ENCODE measurements at regions not wholly inside any gene's neighbourhood (a gene's known extent, or its start where the extent isn't known, plus 50 kb on each side); places are given as distances from the start of the nearest gene placed in this dataset.

DNA sequence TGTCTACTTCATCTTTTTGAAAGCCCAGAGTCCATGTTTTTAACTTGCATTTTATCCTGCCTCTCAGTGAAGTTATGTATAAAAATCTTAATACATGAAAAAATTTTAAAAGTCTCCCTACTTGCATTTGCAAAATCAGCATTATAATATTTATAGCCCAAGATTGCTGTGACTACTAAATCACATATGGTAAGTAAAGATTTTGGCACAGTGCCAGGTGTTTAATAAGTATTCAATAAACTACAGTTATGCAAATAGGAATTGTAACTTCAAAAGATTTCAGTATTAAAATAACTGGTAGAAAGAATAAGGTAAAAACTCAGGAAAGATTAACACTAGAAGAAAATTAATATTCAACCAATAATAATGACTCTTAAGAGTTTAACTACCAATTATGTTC lies 641.7 kb downstream of the LRRIQ3 start:
- H3K27ac ChIP-seq (ENCODE audit: poor library complexity, severe bottlenecking): no peak overlapping the region
- H3K27me3 ChIP-seq (ENCODE audit: insufficient read depth, poor library complexity, severe bottlenecking): no peaks in the 10 kb centered on the region
- H3K4me1 ChIP-seq (ENCODE audit: insufficient read depth, poor library complexity, severe bottlenecking): no peaks in the 10 kb centered on the region
- H3K9me3 ChIP-seq (ENCODE audit: severe bottlenecking): no peaks in the 10 kb centered on the region
- DNase-seq (ENCODE audit: low spot score): no peak
- TF ChIP-seq, protein P1, sequence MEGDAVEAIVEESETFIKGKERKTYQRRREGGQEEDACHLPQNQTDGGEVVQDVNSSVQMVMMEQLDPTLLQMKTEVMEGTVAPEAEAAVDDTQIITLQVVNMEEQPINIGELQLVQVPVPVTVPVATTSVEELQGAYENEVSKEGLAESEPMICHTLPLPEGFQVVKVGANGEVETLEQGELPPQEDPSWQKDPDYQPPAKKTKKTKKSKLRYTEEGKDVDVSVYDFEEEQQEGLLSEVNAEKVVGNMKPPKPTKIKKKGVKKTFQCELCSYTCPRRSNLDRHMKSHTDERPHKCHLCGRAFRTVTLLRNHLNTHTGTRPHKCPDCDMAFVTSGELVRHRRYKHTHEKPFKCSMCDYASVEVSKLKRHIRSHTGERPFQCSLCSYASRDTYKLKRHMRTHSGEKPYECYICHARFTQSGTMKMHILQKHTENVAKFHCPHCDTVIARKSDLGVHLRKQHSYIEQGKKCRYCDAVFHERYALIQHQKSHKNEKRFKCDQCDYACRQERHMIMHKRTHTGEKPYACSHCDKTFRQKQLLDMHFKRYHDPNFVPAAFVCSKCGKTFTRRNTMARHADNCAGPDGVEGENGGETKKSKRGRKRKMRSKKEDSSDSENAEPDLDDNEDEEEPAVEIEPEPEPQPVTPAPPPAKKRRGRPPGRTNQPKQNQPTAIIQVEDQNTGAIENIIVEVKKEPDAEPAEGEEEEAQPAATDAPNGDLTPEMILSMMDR (IDR thresholded peaks at IDR 0.05; ENCODE audit: poor library complexity, severe bottlenecking): no peak
- H3K4me3 ChIP-seq (ENCODE audit: severe bottlenecking): no peak overlapping the region
- ATAC-seq (ENCODE audit: low read depth): no peak
- H3K36me3 ChIP-seq (ENCODE audit: low read depth): no peaks in the 10 kb centered on the region

DNA sequence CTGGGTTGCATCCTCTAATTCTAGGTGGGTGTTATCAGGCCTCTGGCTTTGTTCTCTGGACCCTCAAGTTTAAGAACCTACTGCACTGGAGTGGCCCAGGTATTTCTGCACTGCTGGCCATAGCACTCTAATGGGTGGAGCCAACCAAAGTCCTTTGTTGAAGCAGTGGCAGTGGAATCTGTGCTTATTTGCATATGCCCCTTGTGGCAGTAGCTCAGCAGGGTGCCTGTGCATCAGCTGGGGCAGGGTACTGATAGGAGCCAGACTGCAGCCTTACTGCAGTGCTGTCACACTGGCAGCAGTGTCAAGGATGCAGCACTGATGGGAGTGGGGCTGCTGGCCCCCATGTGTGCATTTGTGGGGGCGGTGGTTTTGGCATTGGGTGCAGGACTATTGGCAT lies 660.6 kb downstream of the LRRIQ3 start:
- no peak for ATAC-seq (ENCODE audit: low read depth)
- H3K27ac ChIP-seq (ENCODE audit: poor library complexity, severe bottlenecking): no peak overlapping the region
- no peaks in the 10 kb centered on the region for H3K36me3 ChIP-seq (ENCODE audit: low read depth)
- DNase-seq (ENCODE audit: low spot score): no peak
- TF ChIP-seq, protein P1 (IDR thresholded peaks at IDR 0.05; ENCODE audit: poor library complexity, severe bottlenecking): no peak
- no peak overlapping the region for H3K4me3 ChIP-seq (ENCODE audit: severe bottlenecking)
- no peaks in the 10 kb centered on the region for H3K27me3 ChIP-seq (ENCODE audit: insufficient read depth, poor library complexity, severe bottlenecking)
- no peaks in the 10 kb centered on the region for H3K9me3 ChIP-seq (ENCODE audit: severe bottlenecking)
- no peaks in the 10 kb centered on the region for H3K4me1 ChIP-seq (ENCODE audit: insufficient read depth, poor library complexity, severe bottlenecking)

DNA sequence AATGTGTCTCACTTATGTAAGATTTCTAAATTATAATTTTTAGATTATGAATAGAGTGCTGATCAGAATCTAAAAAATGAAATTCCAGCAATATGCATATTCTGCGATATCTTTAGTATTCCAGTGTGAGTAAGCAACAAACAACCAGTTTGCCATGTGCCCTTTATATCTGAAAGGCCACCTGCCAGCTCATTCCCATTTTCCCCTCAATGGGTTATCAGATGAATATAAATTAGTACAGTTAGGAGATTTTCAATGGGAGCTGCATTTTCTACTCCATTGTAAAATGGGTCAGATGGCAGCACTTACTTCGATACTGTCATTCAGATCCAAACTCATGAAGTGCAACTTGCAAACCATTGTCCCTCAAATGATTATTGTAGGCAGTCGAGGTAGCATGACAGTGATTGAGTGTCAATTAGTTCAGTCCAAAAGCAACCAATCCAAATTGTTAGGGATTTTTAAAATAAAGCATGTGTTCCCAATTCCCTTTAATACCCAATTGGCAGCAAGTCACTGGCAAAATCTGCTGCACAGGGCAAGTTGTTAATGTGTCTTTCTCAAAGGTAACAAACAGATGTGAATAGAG lies 680.3 kb downstream of the LRRIQ3 start:
- Histone ChIP-seq H3K27ac (ENCODE audit: poor library complexity, severe bottlenecking) (no peak overlapping the region), H3K4me3 (ENCODE audit: severe bottlenecking) (no peak overlapping the region), H3K27me3 (ENCODE audit: insufficient read depth, poor library complexity, severe bottlenecking) (no peaks in the 10 kb centered on the region), H3K9me3 (ENCODE audit: severe bottlenecking) (no peaks in the 10 kb centered on the region), H3K4me1 (ENCODE audit: insufficient read depth, poor library complexity, severe bottlenecking) (no peaks in the 10 kb centered on the region), H3K36me3 (ENCODE audit: low read depth) (no peaks in the 10 kb centered on the region)
- no peak for ATAC-seq (ENCODE audit: low read depth)
- DNase-seq (ENCODE audit: low spot score): no peak
- TF ChIP-seq, protein P1 (IDR thresholded peaks at IDR 0.05; ENCODE audit: poor library complexity, severe bottlenecking): no peak

DNA sequence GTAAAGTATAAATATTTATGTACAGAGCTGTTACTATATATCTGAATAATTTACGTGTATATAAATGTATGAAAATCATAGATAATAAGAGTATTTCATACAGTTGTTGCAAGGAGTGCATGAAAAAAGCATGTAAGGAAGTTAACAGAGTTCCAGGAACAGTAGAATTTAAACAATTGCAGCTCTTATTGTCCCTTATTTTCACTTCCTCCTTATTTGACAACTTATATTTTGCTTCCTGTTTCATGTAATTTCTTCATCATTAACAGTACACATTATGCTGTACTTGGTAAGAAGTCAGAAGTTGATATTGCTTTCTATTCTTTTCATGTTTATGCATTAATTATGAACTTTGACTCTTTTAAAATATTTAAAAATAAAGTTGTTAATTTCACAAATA lies 681.5 kb downstream of the LRRIQ3 start:
- Histone ChIP-seq H3K4me3 (ENCODE audit: severe bottlenecking) (no peak overlapping the region), H3K4me1 (ENCODE audit: insufficient read depth, poor library complexity, severe bottlenecking) (no peaks in the 10 kb centered on the region), H3K27me3 (ENCODE audit: insufficient read depth, poor library complexity, severe bottlenecking) (no peaks in the 10 kb centered on the region), H3K36me3 (ENCODE audit: low read depth) (no peaks in the 10 kb centered on the region), H3K9me3 (ENCODE audit: severe bottlenecking) (no peaks in the 10 kb centered on the region), H3K27ac (ENCODE audit: poor library complexity, severe bottlenecking) (no peak overlapping the region)
- TF ChIP-seq, protein P1 (IDR thresholded peaks at IDR 0.05; ENCODE audit: poor library complexity, severe bottlenecking): no peak
- no peak for DNase-seq (ENCODE audit: low spot score)
- ATAC-seq (ENCODE audit: low read depth): no peak

DNA sequence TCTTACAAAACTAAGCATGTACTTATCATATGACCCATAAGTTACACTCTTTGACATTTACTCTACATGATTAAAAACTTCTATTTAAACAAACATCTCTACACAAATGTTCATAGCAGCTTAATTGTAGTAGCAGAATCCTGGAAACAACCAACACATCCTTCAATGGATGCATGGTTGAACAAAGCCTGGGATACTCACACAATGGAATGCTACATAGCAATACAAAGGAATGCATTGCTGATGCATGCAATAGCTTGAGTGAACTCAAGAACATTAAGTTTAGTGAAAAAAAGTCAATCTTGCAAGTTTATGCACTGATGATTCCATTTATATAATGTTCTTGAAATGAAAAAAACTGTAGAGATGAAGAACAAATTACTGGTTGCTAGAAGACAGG lies 686.9 kb downstream of the LRRIQ3 start:
- ATAC-seq (ENCODE audit: low read depth): no peak
- DNase-seq (ENCODE audit: low spot score): no peak
- Histone ChIP-seq H3K4me3 (ENCODE audit: severe bottlenecking) (no peak overlapping the region), H3K36me3 (ENCODE audit: low read depth) (no peaks in the 10 kb centered on the region), H3K9me3 (ENCODE audit: severe bottlenecking) (no peaks in the 10 kb centered on the region), H3K27ac (ENCODE audit: poor library complexity, severe bottlenecking) (no peak overlapping the region), H3K4me1 (ENCODE audit: insufficient read depth, poor library complexity, severe bottlenecking) (no peaks in the 10 kb centered on the region), H3K27me3 (ENCODE audit: insufficient read depth, poor library complexity, severe bottlenecking) (no peaks in the 10 kb centered on the region)
- TF ChIP-seq, protein P1 (IDR thresholded peaks at IDR 0.05; ENCODE audit: poor library complexity, severe bottlenecking): no peak

Measured in RWPE2 (cell line).